GM18870 (cell line): ENCODE measurements at regions not wholly inside any gene's neighbourhood (a gene's known extent, or its start where the extent isn't known, plus 50 kb on each side); places are given as distances from the start of the nearest gene placed in this dataset.
"Not testable (repeated sequence)": the region's sequence is repeated elsewhere in the genome, so short reads cannot be mapped to it uniquely, and the experiment has no call there.

ENCODE experiments used
- ATAC-seq: cut with Tn5 transposase; IDR thresholded peaks from one replicate; pipeline ENCODE4 v1.9.1; 2021; ENCODE audit warnings: moderate library complexity; ENCODE audit not compliant: unreplicated experiment

DNA sequence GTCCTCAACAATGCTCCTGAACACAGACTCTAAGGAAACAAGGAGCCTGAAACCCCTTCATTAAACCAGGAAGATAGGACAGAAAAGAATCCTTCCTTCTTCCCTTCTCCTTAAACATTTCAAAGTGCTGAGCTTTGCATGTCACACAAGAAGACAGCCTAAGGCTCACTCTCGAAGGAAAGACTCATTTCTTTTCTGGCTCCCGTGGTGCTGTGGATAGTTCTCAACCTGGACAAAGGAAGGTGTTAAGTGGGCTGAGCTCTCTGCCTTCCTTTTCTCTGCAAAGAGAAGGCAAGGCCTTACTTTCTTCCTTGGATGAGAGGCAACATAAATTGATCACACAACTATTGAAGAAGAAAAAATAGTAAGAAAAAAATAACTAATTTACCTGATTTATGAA lies 452.4 kb upstream of the DDI1 start:
- ATAC-seq, result no peak

DNA sequence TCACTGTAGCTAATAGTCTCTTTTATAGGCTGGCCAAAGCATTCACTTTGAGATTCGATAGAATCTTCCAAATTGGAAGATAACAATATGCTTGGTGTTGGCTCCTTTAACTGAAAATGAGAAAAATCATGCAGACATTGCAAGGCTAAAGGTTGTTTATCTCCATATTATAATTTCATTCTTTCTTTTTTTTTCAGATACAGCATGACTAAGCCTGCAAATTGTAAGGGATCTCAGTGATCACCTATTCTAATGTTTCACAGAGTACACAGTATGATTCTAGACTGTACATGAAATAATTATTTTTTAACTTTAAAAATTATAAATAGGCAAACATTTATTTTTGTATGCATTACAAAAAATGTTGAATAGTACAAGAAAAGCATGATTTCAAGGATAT lies 451.7 kb upstream of the DDI1 start:
- ATAC-seq, result no peak

DNA sequence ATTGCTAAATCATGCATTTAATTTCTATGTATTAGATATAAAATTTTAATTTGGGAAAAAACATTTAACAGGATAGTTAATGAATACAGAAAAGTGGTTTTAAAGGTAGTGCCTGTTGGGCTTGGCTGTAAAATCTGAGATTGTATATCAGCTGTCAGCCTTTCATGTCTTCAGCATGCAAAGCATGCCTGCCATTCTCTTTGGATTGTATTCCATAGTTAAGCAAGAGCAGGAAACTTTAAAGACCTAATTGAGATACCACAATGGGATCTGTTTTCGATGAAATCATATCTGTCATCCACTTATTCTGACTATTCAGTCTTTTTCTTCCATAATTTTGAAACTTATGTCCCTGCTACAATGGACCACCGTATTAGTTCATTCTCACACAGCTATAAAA lies 451.0 kb upstream of the DDI1 start:
- ATAC-seq, result no peak

DNA sequence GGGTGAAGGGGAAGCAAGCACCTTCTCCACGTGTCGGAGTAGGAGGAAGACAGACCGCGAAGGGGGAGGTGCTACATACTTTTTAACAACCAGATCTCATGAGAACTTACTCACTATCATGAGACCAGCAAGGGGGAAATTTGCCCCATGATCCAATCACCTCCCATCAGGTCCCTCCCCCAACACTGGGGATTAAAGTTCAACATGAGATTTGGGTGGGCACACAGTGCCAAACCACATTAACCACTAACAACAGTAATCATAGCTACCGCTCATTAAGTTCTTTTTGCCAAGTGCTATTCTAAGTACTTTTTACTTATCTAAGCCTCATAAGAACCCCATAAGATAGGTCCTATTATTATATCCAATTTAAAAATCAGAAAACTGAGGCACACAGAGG lies 450.5 kb upstream of the DDI1 start:
- no peak for ATAC-seq

DNA sequence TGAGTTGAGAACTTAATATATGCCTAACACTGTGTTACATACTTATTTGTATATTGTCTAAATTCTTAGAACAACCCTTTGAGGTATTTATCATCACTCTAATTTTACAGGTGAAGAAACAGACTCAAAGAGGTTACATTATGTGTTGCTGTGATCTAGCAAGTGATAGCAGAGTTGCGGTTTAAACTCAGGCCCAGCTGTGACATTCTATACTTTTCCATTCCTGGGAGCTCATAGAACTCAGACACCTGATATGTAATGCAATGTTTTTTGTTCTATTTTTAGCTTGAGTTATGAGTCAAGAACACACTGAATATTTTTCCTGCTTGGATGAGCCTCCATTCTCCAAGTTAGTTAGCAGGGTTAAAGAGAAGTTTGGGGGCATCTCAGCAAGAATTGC lies 449.7 kb upstream of the DDI1 start:
- no peak for ATAC-seq

DNA sequence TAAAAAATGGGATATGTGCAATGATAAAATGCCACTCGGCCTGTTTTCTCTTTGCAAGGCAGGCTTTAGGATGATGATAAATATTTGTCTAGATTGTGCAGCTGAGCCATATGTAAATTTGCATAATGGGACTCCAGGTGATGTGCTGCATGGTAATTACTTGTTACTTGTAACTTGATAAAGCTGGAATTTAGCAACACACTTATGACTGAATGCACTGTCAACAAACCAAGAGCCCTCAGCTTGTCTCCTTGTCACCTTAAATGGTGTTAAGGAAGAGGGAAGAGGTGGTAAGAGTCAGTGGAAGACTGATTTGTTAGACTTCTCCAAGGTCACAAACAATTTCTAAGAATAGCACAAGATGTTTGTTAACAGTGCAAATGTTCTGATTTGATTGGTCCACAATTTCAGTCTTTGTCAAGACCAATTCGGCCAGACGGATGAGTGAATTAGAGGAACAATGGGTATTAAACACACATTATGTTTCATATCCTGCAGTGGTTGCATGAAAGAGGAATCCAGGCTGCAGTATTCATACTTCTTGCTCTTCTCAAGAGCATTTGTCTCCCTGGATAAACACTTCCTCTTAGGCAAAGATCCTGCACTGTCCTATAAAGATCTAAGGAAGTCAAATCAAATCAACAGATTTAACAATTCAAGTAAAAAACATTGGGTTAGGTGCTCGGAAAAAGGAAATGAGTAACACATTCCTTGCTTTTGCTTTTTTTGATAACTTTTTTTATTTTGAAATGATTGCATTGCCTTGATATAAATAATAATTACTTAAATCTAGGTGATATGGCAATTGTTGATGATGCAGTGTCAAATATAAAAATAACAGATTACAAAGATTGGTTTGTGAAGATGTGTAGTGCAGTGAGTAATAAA lies 448.3 kb upstream of the DDI1 start:
- ATAC-seq, result no peak

DNA sequence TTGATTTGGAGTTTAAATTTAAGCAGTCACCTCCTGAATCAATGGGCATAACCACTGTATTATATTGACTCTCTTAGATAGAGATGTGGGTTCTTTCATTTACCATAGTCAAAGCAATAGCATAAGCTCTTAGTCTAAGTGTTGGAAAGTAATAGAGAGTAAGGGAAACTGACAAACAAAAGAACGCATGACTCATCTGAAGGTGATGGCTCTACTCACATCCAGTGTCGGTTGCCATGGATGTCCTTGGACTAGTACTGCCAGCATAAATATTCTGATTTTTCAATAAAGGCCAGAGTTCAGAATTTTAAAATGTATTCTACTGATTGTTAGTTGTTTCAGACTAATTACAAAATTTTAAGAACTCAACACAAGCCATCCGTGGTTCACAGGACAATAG lies 444.9 kb upstream of the DDI1 start:
- no peak for ATAC-seq

DNA sequence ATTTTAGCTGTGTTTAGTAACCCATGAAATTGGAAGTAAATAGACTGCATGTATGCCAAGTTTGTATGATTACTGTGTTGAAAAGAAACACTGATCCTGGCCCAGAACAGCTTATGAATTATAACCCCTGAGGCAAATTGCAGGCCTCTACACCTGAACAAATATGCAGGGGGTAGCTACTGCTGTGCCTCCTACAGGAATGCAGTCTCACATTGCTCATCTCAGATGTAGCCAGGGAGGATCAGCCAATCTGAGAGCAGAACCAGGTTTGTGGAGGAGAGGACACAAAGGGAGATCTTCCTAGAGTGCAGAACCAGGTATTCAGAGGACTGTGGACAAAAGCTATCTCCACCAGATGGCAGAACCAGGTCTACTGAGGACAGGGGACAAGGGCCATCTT lies 442.2 kb upstream of the DDI1 start:
- no peak for ATAC-seq

DNA sequence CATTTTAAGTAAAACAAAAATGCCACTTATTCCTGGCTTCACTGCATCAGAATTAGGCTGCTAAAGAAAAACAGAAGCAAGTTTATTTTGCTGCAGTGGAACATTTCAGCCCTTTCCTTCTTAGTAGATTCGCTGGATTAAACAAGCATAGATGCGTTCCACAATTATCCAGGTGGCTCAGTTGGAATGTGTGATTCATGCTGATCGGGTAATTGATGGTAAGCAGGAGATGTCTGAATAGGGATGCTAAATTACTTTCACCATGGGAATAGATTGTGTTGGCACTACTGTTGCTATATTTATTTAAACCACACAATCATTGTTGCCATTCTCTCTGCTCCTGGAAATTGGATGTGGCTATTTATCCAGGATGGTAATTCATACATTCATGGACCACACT lies 440.1 kb upstream of the DDI1 start:
- ATAC-seq, result no peak

DNA sequence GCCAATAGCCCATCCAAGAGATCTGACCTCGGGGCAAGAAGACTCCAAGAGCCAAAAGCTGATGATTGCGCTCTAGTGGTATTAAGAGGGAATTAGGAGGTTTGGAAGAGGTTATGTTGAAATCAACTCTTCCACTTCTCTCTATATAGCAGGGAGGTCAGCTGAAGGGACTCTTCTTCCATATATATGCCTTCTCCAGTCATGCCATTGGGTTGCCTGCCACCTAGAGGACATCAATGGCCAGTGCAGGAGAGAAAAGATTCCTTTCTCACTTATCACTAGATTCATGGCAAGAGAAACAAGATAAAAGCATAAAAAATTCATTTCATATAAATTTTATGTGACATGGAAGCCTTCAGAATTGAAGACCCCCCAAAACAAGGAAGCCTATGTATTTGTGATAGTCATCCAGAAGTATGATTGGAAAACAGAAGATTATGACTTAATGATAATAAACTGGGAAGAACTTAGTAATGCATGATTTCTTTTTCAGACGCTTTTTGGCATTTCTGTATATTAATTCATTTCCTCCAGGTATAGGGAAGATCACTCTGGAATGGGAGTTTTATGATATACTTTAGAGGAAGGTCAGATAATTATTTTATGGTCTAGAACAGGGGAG lies 435.1 kb upstream of the DDI1 start:
- ATAC-seq, result peak; percentile 92

DNA sequence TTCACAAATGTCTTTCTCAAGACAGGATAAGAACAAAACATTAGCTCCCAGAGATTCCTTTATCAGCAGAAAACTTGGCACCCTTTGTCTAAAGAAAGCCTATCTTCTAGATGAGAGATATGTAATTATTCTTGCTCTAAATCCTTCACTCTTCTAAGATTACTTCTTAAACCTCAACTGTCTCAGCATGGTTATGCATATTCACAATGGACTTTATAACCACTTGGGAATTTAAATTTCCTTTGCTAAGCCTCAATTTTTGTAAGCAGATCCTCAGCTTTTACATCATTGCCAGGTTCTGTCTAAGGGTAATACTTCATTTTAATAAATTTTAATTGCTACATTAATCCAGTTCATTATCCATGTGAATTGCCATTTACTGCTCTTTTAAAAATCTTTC lies 433.6 kb upstream of the DDI1 start:
- ATAC-seq, result no peak

DNA sequence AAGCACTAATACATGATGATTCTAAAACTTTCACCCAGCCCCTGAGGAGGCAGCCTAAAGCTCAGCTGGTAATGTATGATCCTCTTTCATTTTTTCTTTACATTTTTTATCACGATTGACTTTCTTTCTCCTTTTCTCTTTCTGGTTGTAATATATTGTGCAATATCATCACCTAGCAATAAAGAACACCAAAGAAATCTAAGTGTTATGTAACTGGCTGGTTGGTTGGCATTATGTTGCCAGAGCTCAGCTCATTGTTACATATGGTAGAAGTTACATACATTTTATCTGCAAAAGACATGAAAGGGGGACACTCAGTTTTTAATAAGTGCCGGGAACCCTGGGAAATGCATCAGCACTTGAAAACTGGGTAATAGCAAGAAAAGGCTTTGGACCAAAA lies 432.1 kb upstream of the DDI1 start:
- ATAC-seq, result no peak

DNA sequence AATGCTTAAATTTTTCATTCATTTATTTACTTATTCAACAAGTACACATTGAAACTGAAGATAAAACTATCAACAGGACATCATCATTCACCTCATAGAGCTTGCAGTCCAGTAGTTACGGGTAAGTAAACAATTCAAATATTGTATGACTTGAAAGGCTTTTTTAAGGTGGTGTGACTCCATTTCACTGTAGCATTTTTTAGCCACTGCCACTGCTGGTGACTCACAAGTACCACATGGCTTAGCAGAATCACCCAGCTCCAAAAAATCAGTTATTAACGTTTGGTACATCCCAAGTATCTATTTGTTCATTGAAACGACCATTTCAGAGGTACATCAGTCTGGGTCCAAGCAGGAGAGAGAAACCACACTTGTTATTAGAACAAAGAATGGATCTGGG lies 427.9 kb upstream of the DDI1 start:
- ATAC-seq, result no peak

DNA sequence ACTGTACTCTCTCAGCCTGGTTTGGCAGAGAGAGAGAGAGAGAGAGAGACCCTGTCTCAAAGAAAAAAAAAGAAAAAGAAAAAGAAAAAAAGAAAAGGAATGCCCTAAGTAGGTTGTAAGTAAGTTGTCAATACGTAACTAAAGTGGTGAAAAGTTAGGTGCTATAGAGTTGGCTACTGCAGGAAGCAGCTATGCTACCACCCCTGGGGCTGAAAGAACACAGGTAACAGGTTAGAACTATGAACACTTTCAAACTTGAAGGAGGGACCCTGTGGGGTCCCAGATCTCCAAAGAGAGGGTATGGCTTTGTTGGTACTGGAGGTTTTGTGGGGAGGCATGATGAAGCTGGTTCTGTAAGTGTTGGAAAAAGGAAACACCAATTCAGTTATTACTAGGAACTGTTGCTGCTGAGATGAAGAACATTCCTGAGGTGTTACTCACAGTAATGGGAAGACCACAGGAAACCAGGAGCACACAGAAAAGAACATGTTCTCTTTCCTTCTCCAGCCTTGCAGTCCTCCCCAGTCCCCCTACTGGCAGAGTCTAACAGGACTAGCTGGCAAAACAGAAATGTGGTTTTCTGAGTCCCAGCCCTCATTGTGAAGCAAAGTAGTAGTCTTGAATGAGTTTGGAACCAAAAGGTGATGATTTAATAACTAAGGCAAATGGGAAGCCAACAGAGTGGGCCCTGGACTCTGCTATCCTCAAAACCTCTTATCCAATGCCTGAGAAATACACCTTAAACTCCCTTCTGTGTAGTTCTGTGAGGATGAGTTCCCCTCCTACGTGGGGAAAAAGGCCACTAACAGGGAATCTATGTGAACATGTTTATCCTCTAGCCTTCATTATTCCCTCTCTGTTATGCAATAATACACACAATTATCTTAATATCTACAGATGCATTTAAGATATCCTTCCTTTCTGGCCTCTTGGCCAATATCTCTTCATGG lies 427.0 kb upstream of the DDI1 start:
- ATAC-seq, result no peak

DNA sequence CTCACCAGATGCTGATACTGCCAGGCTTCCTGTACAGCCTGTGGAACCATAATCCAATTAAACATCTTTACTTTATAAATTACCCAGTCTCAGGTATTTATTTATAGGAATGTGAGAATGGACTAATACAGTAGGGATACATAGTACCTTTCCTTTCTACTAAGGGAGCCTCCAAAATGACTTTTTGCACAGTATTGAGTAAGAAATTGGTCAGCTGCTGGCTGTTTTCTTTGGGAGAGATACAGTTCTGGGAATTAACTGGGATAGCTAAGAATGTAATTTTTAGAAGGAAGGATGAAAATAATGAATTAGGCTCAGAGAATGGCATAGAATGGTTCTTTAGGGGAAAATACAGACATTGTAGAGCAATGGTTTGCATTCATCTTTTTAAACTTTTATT lies 426.0 kb upstream of the DDI1 start:
- ATAC-seq, result no peak

DNA sequence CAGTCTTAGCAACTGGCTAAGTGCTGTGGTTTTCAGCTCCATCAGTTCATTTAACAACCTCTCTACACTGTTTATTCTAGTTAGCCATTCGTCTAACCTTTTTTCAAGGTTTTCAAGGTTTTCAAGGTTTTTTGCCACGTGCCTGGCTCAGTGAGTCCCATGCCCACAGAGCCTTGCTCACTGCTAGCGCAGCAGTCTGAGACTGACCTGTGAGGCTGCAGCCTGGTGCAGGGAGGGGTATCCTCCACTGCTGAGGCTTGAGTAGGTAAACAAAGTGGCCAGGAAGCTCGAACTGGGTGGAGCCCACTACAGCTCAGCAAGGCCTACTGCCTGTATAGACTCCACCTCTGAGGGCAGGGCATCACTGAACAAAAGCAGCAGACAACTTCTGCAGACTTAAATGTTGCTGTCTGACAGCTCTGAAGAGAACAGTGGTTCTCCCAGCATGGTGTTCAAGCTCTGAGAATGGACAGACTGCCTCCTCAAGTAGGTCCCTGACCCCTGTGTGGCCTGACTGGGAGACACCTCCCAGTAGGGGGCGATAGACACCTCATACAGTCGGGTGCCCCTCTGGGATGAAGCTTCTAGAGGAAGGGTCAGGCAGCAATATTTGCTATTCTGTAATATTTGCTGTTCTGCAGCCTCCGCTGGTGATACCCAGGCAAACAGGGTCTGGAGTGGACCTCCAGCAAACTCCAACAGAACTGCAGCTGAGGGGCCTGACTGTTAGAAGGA lies 424.7 kb upstream of the DDI1 start:
- not testable (repeated sequence) for ATAC-seq

DNA sequence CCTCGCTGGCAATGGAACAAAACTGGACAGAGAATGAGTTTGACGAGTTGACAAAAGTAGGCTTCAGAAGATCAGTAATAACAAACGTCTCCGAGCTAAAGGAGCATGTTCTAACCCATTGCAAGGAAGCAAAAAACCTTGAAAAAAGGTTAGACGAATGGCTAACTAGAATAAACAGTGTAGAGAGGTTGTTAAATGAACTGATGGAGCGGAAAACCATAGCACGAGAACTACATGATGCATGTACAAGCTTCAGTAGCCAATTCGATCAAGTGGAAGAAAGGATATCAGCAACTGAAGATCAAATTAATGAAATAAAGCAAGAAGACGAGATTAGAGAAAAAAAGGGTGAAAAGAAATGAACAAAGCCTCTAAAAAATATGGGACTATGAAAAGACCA lies 424.0 kb upstream of the DDI1 start:
- not testable (repeated sequence) for ATAC-seq

DNA sequence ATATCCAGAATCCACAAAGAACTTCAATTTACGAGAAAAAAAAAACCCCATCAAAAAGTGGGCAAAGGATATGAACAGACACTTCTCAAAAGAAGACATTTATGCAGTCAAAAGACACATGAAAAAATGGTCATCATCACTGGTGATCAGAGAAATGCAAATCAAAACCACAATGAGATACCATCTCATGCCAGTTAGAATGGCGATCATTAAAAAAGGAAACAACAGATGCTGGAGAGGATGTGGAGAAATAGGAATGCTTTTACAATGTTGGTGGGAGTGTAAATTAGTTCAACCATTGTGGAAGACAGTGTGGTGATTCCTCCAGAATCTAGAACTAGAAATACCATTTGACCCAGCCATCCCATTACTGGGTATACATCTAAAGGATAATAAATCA lies 419.9 kb upstream of the DDI1 start:
- not testable (repeated sequence) for ATAC-seq

DNA sequence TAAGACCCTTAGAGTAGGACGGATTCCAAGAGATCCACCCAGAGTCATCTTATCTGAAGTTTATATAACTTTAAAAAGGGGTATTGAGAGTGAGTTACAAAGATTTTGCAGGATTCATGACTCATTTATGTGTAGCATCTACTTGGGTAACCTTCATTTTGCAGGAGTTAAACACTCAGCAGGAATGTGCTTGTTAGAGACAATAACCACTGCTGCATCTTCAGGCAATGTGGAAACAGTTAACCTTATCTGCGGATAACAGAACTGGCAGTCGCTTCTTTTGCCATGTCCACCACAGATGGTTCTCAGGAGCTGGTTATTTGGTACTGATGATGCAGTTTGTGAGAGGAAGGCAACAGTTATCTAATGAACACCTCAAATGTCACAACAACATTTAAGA lies 417.9 kb upstream of the DDI1 start:
- no peak for ATAC-seq

DNA sequence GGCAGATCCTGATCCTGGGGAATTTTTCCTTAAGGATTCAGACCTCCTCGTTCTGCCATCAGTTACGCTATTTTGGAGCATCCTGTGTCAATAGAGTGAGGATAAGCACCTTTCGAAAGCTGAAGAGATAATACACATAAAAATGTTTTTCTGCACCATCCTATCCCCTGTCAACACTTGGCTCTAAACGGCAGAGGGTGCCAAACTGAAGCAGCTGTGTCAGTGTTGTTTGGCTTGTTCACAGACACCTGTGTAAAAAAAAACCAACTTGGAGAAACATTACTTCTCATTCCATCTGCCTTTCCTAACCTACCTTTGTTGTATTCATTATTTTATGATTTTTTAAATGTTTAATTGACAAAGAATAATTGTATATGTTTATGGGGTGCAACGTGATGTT lies 417.0 kb upstream of the DDI1 start:
- no peak for ATAC-seq

DNA sequence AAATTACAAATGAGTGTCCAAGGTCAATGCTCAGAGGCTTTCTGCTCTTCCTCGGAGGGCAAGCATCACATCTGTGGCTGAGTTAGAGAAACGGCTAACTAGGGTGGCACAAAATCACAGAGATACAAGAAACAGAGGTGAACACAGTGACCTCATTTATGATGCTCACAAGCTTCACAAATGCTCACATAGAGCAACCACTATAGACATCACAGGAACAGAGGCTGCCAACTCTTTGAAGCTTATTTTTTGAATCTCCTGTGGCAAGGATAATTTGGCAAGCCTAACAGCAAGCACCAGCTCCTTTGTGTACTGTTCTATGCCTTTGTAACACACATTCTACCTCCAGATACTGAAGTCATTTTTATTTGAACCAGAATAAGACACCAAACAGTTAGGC lies 416.5 kb upstream of the DDI1 start:
- ATAC-seq, result no peak
